ENCODE measurements at regions not wholly inside any gene's neighbourhood (a gene's known extent, or its start where the extent isn't known, plus 50 kb on each side); places are given as distances from the start of the nearest gene placed in this dataset.
A peak's percentile ranks its signal among the peaks of the same experiment; 100 is the strongest.

DNA sequence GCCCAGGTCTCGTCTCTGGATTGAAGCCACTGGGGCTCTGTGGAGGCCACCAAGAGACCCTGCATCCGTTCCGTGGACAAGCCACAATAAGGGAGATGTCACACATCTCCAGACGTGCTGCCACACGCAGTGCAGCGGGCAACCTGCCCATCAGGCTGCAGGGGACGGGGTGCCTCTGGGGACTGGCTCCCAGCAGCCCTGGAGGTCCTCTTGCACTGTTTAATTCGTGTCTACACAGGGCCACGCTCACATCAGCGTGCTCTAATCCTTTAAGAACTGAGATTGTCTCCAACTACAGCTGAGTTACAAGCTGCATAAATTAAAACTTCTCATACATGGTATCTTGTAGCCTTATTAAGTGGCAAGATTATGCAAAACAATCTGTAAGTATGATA is 1232.2 kb downstream of the BRD1 start:
- H3K36me3 Mint-ChIP-seq: no peaks in the 10 kb centered on the region
- DNase-seq (no peak), ATAC-seq (replicated peaks) (no peak)
- H3K27ac Mint-ChIP-seq: no peak overlapping the region
- H3K4me1 Mint-ChIP-seq: no peaks in the 10 kb centered on the region
- H3K27me3 Mint-ChIP-seq: no peaks in the 10 kb centered on the region
- peaks cover 0 to 9% of the 10 kb centered on the region in 2 donors for H3K9me3 Mint-ChIP-seq
- no peak overlapping the region for H3K4me3 Mint-ChIP-seq

DNA sequence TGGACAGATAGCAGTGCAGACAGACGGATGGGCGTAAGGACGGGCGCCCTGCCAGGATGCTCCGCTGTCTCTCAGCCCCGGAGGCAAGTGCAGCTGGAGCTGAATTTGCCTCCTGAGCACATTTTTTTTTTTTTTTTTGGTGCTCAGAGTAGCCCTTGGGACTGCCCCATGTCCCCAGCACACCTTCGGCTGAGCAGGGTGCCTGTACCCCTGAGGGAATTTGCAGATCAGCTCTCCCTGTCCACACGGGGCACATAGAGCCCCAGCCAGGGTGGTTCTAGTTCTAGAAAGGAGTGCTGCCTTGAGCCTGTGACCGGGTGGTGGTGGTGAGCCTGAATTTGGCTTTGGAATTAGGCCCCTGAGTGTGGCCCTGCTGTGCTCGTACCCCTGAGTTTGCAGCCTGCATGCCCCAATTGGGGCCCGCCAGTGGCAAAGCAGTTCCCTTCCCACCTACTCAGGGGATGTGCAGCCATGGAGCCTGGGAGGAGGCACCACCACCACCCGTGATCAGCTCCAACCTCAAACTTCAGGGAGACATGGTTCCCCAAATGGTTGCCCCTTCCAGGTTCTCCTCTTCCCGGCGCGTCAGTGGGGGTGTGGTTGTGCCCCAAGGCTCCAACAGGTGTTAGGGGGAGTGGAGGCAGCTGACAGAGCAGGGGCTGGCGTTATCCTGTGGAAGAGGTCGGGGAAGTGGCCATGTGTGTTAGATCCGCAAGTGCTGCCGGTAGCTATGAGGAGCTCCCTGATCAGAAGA is 1232.7 kb downstream of the BRD1 start:
- DNase-seq: no peak
- Mint-ChIP-seq H3K27ac (no peak overlapping the region), H3K9me3 (peaks cover 0 to 9% of the 10 kb centered on the region in 2 donors), H3K36me3 (no peaks in the 10 kb centered on the region), H3K4me3 (no peak overlapping the region), H3K4me1 (no peaks in the 10 kb centered on the region), H3K27me3 (no peaks in the 10 kb centered on the region)
- ATAC-seq (replicated peaks): peak in 1 of 2 donors; percentile 7

DNA sequence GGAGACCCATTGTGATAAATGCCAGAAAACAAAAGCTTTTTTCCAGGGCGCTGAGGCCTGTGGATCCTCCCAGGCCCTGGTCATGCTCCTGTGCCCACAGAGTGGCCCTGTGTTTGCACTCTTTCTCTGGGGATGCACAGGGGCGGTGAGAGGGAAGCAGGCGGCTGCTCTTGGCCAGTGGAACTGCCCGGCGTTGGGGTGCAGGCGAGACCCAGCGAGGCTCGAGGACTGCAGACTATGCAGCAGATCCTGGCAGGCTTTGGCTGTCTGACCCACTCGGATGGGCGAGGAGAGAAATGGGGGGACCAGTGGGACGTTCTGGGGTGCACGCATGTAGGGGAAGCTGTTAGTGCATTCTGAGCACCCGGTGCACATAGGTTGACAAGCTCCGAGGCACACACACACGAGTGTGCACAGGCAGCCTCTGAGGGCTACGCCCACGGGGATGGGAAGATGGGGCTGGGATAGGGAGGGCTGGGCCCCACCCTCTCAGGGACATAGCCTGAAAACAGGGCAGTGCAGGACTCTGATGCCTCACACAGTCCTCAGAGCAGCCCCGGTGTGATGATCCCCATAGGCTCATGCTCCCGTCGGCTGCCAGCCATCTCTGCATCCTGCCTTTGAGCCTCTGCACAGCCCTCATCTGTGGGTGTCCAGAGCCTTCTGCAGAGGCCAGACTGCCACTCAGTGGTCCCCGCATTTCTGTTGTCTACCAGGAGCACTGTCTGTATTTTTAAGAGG is 1233.5 kb downstream of the BRD1 start:
- Mint-ChIP-seq H3K27me3 (no peaks in the 10 kb centered on the region), H3K27ac (no peak overlapping the region), H3K4me3 (no peak overlapping the region), H3K36me3 (no peaks in the 10 kb centered on the region), H3K4me1 (no peaks in the 10 kb centered on the region), H3K9me3 (peaks cover 0 to 9% of the 10 kb centered on the region in 2 donors)
- ATAC-seq (replicated peaks) (peak in 1 of 2 donors; percentile 10), DNase-seq (no peak)

DNA sequence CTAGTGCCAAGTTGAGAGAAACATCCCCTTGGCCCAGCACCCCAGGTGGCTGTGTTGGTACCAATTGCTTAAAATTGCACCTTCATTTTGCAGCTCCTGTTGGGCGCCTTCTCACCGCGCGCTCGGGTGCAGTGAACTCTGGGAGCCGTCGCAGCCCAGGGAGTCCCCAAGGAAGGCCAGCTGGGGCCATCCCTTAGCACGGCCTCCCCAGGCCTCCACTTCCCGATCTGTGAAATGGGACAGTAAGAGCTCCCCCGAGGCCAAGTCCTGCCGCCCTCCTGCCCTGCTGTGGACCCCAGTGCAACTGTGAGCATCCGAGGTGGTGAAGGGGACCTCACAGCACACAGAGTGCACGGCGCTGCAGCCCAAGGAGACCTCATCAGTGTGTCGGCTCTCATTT is 1234.1 kb downstream of the BRD1 start:
- Mint-ChIP-seq H3K27ac (no peak overlapping the region), H3K9me3 (peaks cover 0 to 4% of the 10 kb centered on the region in 2 donors), H3K36me3 (no peaks in the 10 kb centered on the region), H3K27me3 (no peaks in the 10 kb centered on the region), H3K4me1 (no peaks in the 10 kb centered on the region), H3K4me3 (no peak overlapping the region)
- ATAC-seq (replicated peaks): no peak
- no peak for DNase-seq

DNA sequence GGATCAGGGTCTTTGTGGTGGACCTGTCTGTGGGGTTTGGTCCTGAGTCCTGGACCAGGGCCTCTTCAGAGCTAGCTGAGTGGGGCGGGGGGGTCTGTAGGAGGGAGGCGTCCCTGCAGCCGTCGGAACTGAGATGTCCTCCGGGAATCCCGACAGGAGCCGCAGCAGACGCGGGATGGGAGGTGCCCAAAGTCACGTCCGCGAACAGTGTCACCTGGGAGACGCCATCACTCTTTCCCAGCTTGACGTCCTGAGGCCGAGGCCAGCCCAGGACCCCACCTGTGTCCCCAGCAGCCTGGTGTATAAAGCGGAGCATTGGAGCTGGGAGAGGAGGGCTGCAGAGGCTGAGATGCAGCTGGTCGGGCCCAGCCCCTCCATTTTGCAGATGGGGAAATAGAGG is 1234.7 kb downstream of the BRD1 start:
- Mint-ChIP-seq H3K27ac (no peak overlapping the region), H3K36me3 (no peaks in the 10 kb centered on the region), H3K4me3 (no peak overlapping the region), H3K9me3 (no peaks in the 10 kb centered on the region), H3K4me1 (no peaks in the 10 kb centered on the region), H3K27me3 (no peaks in the 10 kb centered on the region)
- ATAC-seq (replicated peaks) (no peak), DNase-seq (no peak)

DNA sequence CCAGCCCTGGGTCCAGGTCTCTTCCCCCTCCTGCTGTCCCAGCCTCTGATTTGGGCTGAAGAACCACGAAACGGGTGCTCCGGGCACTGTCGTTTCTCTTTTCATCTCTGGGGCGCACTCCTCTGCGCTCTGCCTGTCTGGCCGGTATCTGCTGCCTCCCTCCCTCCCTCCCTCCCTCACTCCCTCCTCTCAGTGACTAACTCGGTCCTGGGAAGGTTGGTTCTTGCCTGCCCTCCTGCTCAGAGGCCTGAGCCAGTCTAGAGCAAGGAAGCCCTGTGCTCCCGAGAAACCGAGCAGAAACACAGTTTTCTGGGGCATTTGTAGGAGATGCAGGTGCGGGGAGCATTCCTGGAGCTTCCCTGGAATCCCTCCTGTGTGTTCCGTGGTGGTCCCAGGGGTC is 1235.2 kb downstream of the BRD1 start:
- Mint-ChIP-seq H3K27ac (no peak overlapping the region), H3K36me3 (no peaks in the 10 kb centered on the region), H3K27me3 (no peaks in the 10 kb centered on the region), H3K4me3 (no peak overlapping the region), H3K9me3 (no peaks in the 10 kb centered on the region), H3K4me1 (no peaks in the 10 kb centered on the region)
- DNase-seq (no peak), ATAC-seq (replicated peaks) (no peak)

DNA sequence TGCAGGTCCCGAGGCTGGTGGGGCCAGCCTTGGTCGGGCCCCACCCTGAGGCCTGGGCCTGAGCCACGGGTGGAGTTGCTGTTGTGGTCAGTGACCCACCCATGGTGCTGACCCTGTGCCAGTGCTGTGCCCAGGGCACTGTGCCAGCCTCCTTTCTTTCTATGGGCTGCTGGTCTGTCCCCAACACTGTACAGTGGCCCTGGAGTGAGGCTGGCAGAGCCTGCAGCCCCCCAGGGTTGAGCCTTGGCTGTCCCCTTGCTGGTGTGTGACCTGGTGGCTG is 1235.7 kb downstream of the BRD1 start:
- H3K27me3 Mint-ChIP-seq: no peaks in the 10 kb centered on the region
- H3K36me3 Mint-ChIP-seq: no peaks in the 10 kb centered on the region
- no peaks in the 10 kb centered on the region for H3K9me3 Mint-ChIP-seq
- no peaks in the 10 kb centered on the region for H3K4me1 Mint-ChIP-seq
- DNase-seq (no peak), ATAC-seq (replicated peaks) (no peak)
- H3K27ac Mint-ChIP-seq: no peak overlapping the region
- H3K4me3 Mint-ChIP-seq: no peak overlapping the region

DNA sequence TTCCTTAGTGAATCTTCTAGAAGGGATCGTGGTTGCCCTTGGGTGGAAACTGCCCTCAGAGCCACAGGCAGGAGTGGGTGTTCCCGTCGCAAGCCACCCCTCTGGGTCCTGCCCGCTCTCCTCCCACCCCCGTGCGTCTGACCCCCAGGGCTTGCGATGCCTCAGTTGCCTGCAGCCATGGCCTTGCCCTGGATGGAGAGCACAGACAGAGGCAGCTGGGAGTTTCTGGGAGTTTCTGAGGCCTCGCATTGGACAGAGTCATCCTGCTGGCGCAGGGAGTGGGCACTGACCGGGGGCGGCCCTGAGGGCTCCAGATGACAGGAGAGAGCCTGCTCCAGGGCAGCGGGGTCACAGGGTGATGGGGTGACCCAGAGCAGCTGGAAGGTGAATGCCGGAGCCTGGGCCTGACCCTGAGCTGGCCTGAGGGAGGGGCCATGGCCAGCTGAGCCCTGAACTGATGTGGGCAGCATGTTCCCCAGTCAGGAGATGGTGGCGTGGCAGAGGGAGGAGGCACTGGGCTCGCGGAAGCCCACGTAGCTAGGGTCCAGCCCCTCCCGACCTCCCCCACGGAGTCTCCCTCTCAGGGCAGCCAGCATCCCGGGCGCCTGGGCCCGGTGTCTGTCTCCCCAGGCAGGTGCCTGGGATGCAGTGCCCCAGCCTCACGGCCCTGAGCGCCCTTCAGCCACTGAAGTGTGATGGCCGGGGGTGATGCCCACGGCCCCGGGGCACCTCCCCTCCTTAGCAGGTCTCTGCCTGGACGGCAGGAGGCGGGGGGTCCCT is 1236.2 kb downstream of the BRD1 start:
- no peaks in the 10 kb centered on the region for H3K9me3 Mint-ChIP-seq
- no peaks in the 10 kb centered on the region for H3K36me3 Mint-ChIP-seq
- no peak for ATAC-seq (replicated peaks)
- H3K27me3 Mint-ChIP-seq: no peaks in the 10 kb centered on the region
- H3K4me1 Mint-ChIP-seq: no peaks in the 10 kb centered on the region
- DNase-seq: no peak
- no peak overlapping the region for H3K4me3 Mint-ChIP-seq
- no peak overlapping the region for H3K27ac Mint-ChIP-seq

DNA sequence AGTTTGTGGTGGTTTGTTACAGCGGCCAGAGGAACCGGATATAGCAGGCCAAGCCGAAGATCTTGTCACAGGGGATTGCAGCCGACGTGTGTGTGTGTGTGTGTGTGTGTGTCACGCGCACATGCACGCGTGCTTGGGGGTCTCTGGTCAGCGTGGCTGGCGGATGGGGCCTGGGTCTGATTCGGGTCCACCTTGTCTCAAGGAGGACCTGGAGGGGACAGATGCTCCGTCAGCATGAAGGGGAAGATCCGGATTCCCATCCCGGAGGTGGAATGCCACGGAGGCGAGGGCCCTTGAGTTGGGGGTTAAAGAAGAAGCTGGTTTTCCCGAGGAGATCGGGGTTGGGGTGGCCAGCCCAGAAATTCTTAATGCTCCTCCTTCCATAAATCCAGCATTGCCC is 1237.8 kb downstream of the BRD1 start:
- H3K27ac Mint-ChIP-seq: no peak overlapping the region
- H3K27me3 Mint-ChIP-seq: no peaks in the 10 kb centered on the region
- no peak for DNase-seq
- no peaks in the 10 kb centered on the region for H3K9me3 Mint-ChIP-seq
- H3K4me1 Mint-ChIP-seq: no peaks in the 10 kb centered on the region
- no peak for ATAC-seq (replicated peaks)
- no peaks in the 10 kb centered on the region for H3K36me3 Mint-ChIP-seq
- H3K4me3 Mint-ChIP-seq: no peak overlapping the region

DNA sequence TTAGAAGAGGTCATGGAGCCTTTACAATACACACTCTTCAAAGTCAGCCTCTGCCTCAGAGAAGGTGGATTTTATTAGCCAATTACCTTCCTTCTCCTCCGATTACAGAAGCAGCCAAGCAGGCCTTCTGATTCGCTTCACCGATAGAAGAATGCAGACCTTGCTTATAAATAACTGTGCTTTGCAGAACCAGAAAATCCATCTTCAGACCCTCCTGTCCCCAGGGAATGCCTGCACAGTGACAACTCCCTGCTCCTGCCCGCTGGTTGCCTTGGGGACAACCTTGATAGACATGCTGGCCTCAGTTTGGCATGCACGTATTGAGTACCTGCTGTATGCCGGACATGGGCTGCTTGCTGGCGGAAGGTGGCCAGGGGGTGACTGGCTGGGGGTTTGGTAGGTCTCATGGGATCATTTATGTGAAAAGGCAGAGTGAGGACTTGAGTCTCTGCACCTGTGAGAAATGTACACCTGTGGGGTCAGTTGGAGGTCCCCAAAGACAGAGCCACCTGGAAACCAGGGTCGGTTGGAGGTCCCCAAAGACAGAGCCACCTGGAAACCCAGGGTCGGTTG is 1238.7 kb downstream of the BRD1 start:
- ATAC-seq (replicated peaks) (no peak), DNase-seq (no peak)
- Mint-ChIP-seq H3K4me3 (no peak overlapping the region), H3K9me3 (no peaks in the 10 kb centered on the region), H3K36me3 (no peaks in the 10 kb centered on the region), H3K4me1 (no peaks in the 10 kb centered on the region), H3K27me3 (no peaks in the 10 kb centered on the region), H3K27ac (no peak overlapping the region)

DNA sequence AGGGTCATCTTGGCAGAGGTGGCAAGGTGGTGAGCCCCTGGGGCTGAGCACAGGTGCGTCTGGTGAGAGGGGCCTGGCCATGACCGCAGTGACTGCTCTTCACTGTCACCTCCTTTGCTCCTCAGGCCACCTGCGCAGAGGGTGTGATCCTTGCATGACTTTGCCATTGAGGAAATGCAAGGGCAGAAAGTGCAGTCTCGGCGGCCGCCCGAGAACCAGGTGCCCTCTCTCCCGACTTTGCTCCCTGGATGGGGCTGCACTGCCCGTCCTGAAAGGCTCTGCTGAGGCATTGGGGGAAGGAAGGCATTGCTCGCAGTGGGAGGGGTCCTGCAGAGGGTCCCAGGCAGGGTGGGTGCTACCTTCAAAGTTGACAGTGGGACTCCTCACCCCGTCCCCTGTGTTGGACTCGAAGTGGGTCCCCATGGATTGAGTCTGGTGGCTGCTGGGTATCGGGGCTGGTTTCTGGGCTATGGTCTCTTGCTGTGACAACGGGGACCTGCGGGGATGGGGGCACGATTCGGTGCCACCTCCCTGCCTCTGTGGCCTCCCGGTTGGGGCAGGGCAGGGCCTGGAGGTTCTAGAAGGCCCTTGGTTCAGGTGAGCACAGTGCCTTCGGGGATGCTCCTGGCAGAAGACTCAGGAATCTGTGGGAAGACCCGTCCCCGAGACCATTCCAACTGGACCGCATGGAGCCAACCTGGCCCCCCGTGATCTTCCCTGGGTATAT is 1239.4 kb downstream of the BRD1 start:
- Mint-ChIP-seq H3K36me3 (no peaks in the 10 kb centered on the region), H3K27ac (no peak overlapping the region), H3K4me1 (no peaks in the 10 kb centered on the region), H3K9me3 (no peaks in the 10 kb centered on the region), H3K27me3 (no peaks in the 10 kb centered on the region), H3K4me3 (no peak overlapping the region)
- ATAC-seq (replicated peaks) (no peak), DNase-seq (no peak)

DNA sequence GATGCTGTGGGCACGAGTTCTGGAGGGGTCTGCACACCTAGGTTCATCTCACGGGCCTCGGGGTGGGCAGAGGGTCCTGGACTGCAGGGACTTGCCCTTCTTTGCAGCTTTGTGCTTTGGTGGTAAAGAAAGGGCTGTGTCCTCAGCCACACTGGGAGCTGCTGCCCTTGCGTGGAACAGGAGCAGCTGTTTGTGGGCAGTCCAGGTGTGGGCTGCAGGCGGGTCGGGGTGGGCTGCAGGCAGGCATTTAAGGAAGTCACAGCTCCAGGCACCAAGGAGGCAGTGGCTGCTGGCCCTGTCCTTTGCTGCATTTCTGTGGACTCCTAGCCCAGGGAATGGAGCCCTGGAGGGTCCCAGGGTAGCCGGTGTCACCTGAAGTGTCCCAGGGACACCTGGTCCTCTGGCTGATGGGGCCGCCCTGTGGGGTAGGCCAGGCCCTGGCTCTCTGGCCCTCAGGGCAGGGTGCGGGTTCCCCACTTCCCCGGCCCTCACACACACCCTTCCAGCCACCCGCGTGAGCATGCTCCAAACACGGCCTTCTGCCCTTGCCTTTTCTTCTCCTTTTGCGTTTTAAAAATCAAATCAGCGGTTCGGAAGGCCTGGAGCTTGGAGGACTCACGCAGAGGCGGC is 1240.3 kb downstream of the BRD1 start:
- ATAC-seq (replicated peaks): no peak
- no peak for DNase-seq
- no peaks in the 10 kb centered on the region for H3K27me3 Mint-ChIP-seq
- H3K36me3 Mint-ChIP-seq: no peaks in the 10 kb centered on the region
- H3K9me3 Mint-ChIP-seq: no peaks in the 10 kb centered on the region
- no peak overlapping the region for H3K27ac Mint-ChIP-seq
- no peak overlapping the region for H3K4me3 Mint-ChIP-seq
- H3K4me1 Mint-ChIP-seq: no peaks in the 10 kb centered on the region

DNA sequence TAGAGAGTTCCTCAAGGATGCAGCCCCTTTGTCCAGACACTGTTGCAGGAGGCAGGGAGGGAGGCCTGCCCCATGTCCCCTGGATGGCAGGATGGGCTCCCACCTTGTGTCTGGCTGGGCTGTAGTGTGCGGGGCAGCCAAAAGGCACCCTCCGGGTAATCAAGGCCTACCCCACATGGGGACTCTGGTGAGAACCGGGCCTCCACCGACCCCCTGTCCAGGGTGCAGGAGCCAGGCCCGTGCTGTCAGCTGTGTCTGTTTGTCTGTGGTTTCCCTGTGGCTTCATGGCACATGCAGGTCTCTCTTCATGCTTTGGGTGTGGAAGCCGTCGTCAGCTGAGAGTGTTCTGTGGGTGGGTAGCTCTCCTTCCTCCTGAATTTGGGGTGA is 1240.9 kb downstream of the BRD1 start:
- Mint-ChIP-seq H3K4me1 (no peaks in the 10 kb centered on the region), H3K4me3 (no peak overlapping the region), H3K27ac (no peak overlapping the region), H3K36me3 (no peaks in the 10 kb centered on the region), H3K27me3 (no peaks in the 10 kb centered on the region), H3K9me3 (no peaks in the 10 kb centered on the region)
- no peak for ATAC-seq (replicated peaks)
- no peak for DNase-seq
